NCI-H1694 (cell line): ENCODE measurements at regions not wholly inside any gene's neighbourhood (a gene's known extent, or its start where the extent isn't known, plus 50 kb on each side); places are given as distances from the start of the nearest gene placed in this dataset.

Source experiments
- DNase-seq: peaks from one replicate; lab custom pipeline; 2025; lab: John Stamatoyannopoulos, UW

DNA sequence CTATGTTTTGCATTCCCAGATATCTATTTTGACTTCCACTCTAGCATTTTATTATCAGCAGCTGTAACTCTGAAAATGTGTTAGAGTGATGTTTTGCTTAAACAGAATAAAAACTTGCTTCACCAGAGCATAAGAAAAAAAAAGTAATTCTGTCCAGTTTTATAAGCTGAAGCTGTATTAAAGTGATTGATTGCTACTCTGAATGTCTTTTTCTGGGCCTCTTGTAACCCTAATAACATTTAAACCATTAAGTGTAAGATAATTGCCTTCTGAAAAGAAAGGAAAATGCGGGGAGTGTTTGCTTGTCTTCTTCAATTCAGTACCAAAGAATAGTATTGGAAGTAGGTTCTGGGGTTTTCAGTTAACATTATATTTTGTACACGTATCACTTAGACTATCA lies 57.9 kb upstream of the UBE2E1 start:
- DNase-seq = no peak

DNA sequence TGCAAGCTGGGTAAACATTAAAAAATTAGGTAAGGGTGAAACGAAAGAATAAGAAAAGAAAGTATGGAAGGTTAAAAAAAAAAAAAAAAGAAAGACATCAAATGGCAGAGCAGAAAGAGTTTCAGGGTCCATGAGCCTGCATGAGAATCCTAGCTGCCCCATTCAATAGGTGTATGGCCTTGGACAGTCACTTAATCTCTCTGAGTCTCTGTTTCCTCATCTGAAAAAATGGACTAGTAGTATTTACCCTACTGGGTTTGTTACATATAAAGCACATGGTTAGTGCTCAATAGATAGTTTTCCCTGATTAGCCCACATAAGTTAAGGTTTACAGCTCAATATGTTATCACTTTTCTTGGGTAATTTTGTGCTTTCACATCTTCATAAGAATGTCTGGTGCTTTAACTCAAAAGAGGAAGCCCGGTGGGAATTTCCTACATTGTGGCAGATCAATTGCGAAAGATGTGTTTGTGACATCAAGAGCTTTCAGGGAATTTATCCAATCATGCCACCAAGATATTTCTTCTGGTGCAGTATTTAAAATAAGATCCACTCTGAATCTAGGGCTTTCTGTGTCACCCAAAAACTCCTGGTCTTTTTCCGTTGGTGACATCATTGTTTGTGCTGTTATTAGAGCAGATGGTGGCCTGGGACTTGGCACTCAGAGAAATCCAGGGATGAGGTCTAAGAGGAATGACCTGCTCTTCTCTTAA lies 57.2 kb upstream of the UBE2E1 start:
- DNase-seq = no peak

- no peak for DNase-seq
These were observed 56.1 kb upstream of the UBE2E1 start for GRCh38 chr3:23749609-23750008.

GRCh38 chr3:23750573-23751210 lies 55.1 kb upstream of the UBE2E1 start:
- no peak for DNase-seq

- DNase-seq = no peak
These were observed 54.5 kb upstream of the UBE2E1 start for GRCh38 chr3:23751212-23751723.

DNA sequence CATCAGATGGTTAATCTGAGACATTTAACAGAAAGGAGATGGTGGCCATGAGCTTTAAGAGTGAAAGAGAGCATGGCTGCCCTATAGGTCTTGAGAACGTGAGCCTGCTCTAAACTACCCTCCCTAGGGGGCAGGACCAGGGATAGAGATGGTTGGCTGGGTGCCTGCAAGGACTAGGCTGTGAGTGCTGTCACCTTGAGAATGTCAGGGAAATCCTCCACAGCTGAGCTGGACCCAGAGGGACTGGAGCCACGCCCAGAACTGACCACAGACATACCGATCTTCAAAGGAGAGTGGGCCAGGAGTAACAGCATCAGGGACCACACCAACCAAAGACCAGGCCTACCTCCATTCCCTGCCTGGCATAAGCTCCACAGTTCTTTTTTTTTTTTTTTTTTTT lies 53.6 kb upstream of the UBE2E1 start:
- DNase-seq = no peak

GRCh38 chr3:23754215-23754614 lies 51.5 kb upstream of the UBE2E1 start:
- no peak for DNase-seq
